UCSD-AML1 (cell line): ENCODE measurements at regions not wholly inside any gene's neighbourhood (a gene's known extent, or its start where the extent isn't known, plus 50 kb on each side); places are given as distances from the start of the nearest gene placed in this dataset.

ENCODE experiments used
- DNase-seq: peaks from one replicate; lab custom pipeline; 2025; ENCODE audit not compliant: unreplicated experiment; lab: John Stamatoyannopoulos, UW

DNA sequence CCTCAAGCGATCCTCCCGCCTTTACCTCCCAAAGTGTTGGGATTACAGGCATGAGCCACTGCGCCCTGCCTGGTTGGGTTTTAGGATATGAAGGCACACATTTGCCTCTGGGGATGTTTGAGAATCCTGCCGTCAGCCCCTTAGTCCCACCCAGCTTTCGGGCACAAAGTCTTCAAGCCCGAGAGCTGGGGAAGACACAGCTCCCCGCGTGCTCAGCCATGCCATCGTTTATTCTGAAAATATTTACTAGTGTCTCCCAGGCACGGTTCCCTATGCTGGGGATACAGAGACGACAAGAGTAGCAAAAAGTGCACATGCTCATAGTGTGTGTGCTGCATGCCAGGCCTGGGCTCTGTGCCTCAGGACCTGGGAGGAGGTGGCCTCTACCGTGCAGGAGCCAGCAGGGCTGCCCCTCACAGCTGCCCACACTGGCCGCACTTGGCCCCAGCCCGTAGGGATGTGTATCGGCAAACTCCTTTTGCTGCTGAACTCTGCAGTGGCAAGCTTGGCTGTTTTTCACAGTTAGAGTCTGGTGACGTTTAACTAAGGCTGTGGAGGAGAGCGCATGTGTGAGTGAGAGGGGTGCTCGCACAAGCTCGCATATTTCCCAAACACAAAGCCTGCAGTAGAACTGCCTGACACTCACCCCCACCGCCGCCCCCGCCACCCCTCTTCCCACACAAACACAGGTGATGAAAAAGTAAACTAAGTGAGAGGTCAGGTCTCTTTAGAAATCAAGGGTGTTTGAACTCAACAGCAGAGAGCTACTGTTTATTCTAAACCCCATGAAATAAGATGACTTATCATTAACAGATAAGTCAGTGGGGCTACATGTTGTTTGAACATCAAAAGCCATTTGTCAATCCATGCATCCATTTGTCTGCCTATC, 266.4 kb downstream of the MRTFB start:
- no peak for DNase-seq

DNA sequence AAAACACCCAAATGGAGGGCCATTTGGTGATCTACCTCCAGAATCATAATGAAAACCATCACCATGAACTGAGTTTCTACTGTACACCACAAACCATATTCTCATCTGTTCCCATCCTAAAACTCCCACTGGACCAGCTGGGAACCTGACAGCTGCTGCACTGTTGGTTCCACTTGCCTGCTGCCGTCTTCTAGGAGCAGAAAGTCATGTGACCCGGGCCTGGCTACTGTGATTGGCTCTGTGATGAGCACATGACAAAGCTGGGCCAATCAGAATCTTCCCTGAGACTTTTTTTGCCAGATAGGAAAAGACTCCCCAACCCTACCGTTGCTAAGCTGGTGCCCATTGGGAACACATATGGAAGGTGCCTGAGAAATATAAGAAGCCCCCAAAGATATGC, 264.2 kb downstream of the MRTFB start:
- no peak for DNase-seq

DNA sequence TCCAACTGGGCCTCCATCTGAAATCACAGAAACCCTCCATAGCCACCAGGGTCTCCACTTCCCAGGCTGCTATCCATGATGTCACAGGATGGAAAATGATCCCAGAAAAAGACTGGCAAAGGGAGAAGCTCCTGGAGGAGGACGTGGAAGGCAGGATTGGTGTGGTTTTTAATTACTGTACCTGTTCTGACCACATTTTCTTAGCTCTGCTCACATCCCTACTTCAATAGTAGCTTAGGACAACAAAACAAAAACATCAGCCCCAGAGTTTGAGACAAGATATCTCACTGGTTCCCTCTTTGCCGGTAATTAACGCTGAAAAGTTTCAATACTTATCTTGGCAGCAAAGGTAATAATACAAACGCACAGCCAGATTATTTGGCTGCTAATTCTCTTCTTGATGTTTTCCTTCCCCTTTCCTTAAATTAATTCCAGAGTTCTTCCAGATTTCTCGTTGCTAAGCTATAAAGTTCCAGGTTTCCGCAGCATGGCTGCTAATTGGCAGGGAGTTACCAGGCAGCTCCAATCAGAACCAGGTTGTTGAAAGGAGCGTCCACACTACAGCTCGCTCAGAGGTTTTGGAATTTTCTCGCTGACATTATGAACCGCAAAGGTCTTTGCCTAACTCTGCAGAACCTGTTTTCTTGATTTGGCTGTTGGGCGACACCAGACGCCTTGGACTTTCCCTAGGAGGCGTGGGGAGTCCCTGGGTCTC, 263.4 kb downstream of the MRTFB start:
- DNase-seq = no peak

DNA sequence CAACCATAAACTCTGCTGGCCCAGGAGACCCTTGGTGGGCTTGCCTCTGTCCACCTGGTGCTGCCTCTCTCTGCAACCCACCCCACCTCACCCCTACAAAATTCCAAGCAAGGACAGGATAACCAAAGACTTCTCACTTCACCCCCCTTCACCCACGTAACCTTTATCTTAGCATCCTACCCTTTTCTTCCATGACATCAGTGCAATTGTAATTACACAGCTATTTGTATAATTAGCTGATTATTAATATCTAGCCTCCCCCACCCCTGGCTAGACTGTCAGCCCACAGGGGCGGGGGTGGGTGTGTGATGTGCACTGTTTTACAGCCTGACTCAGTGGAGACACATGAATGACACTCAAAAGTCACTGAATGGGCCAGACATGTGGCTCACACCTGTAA, 262.2 kb downstream of the MRTFB start:
- DNase-seq = no peak

DNA sequence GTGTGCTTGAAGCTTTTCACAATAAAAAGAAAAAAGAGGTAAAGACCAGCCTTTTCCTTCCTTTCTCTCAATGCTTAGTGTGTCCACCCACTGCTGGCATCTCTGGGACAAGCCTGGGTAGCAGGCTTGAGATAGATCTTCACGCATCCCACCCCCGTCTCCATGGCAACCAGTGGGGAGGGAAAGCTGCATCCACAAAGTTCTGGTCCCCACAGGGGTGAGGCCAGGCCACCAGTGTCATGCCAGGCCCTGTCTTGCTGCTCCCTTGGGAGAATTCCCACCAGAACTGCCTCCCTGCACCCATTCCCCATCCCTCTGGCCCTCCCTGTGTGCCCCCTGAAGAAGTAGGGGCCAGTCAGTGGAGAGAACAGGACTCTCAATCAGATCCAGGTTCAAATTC, 259.9 kb downstream of the MRTFB start:
- DNase-seq = no peak

DNA sequence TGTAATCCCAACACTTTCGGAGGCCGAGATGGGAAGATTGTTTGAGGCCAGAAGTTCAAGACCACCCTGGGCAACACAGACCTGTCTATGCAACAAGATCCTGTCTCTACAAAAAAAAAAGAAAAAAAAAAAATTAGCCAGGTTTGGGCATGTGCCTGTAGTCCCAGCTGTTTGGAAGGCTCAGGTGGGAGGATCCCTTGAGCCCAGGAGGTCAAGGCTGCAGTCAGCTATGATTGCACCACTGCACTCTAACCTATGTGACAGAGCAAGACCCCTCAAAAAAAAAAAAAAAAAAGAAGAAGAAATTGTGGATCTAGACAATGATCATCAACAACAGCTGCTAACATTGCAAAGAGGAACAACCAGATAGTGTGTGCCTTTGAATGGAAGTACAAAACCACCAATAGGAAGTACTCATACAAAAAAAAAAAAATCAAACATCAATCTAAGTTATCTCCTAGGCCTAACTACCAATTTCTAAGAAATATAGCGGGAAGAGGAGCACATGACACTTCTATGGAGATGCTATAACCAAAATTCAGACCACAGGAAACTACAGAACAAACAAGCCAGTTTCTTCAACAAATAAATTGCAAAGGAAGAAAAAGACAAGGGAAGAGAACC, 258.7 kb downstream of the MRTFB start:
- DNase-seq = no peak

DNA sequence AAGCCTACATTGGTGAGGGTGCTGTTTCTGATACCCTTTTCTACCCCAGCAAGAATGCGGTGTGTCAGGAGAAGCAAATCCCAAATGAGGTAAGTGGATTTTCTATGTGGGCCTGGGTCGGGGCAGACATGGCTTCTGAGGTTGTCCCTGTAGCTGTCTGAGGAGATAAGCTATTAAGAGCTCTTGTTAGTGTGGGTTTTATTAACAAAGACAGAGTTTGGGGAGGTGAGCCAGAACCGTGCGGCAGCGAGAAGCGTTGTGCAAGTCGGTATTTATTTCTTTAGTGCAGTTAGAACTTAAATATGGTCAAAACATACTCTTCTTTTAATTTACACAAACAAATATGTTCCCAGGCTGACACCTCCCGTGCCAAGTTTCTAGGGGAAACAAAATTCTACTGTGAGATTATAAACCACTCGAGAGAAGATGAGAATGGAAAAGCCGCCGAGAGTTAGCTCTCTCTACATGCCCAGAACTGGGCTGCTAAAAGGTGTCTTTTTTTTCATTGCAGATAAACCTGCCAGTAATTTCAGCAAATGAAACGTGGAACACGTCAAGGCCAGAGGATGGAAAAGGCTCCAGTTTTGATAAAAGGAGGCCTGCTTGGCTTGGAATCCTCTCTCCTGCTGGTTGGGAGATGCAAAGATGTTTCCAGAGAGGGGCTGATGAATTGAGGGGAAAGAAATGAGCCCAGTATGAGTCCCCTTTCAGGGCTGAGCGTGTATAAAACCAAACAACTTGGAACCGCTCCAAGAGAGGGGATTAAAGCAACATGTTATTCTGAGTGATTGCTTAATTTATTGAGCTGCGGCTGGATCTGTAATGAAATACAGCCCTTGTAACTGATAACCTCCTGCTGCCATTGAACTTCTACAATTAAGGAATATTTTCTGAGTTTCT, 254.6 kb downstream of the MRTFB start:
- no peak for DNase-seq

DNA sequence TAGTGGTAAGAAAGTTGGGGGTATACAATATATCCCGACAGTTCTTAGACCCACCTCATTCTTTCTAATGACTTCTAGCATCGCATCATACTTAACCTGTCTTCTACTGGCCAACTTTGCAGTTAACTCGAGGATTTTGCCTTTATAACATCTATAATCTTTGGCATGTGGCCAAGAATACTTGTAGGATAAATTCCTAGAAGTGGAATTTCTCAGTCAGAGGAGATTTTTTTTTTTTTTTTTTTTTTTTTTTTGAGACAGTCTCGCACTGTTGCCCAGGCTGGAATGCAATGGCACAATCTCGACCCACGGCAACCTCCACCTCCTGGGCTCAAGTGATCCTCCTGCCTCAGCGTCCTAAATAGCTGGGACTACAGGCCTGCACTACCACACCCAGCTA, 253.5 kb downstream of the MRTFB start:
- no peak for DNase-seq

DNA sequence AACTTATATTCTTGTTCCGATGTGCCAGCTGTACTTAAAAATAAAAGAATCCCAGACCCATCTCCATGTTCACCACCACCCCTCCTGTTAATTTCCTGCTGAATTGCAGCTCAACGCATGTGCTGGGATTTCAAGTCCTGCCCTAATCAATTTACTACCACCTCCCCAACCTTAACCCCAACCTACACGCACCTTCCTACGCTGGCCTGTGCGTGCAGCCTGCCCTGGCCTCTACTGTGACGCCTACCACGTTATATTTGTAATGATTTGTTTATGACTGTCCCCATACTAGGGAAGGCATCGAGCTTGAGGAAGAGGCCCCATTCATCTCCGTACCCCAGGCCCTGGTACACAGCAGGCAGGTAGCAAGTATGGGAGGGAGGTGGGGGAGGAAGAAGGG, 251.1 kb downstream of the MRTFB start:
- no peak for DNase-seq

DNA sequence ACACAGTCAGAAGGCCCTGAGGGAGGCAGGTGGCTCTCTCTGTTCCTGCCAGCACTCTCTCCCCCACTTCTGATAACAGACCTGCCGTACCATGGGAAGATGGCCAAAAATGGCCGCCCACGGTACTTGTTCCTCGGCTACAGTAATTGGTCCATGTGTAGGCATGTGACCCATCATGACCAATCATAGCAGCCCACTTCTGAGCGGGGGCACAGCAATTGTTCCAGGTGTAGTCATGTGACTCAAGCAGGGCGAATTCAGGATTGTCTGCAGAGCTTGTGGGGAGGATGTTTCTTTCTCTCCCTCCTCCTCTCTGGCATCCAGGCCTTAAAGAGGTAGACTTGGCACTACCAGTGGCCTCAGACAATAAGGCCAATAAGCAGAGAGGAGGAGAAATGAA, 250.4 kb downstream of the MRTFB start:
- no peak for DNase-seq

DNA sequence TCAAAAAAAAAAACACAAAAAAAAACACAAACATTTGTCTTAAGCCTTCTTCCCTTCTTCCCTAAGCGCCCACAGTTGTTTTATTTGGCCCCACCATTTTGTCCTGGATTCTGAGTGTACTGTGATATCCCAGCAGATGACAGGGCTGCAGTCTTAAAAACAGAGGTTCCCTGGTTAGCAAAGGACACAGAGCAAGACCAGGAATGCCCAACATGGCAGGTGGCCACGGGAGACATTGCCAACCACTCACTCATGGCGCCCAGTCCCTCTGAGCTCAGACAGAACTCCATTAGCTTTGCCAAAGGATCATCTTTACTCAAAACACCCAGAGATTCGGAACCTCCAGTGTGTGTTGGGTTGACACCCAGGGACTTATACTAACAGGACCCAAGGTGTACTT, 249.3 kb downstream of the MRTFB start:
- DNase-seq = no peak
